ENCODE measurements at regions not wholly inside any gene's neighbourhood (a gene's known extent, or its start where the extent isn't known, plus 50 kb on each side); places are given as distances from the start of the nearest gene placed in this dataset.
"Not testable (repeated sequence)": the region's sequence is repeated elsewhere in the genome, so short reads cannot be mapped to it uniquely, and the experiment has no call there.

- no peak for DNase-seq (ENCODE audit: low read depth)
These were observed 141.4 kb upstream of the ZNF521 start for GRCh38 chr18:25493401-25493800.

GRCh38 chr18:25490316-25490715 is 138.3 kb upstream of the ZNF521 start:
- no peak for DNase-seq (ENCODE audit: low read depth)

GRCh38 chr18:25473008-25473407 is 121.0 kb upstream of the ZNF521 start:
- no peak for DNase-seq (ENCODE audit: low read depth)

GRCh38 chr18:25470756-25471524 is 119.0 kb upstream of the ZNF521 start:
- DNase-seq (ENCODE audit: low read depth), result not testable (repeated sequence)

DNA sequence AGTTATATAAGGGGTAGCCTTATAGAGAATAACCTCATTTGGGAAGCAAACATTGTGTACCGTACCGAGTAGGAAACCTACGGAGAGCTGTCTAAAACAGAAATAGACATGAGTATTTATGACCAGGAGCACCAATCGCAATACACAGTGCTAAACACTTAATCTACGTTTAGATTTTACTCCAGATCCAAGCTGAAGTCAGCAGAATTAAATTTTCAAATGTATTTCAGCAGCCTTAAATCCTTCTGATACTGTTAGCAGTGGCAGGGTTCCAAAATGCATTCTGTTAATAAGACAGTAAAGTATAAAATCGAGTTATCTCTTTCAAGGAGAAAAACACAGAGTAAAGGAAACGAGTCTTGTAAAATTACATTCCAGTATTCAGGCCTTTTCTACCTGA is 118.1 kb upstream of the ZNF521 start:
- DNase-seq (ENCODE audit: low read depth), result no peak

- no peak for DNase-seq (ENCODE audit: low read depth)
These were observed 117.5 kb upstream of the ZNF521 start for GRCh38 chr18:25469489-25469888.

DNA sequence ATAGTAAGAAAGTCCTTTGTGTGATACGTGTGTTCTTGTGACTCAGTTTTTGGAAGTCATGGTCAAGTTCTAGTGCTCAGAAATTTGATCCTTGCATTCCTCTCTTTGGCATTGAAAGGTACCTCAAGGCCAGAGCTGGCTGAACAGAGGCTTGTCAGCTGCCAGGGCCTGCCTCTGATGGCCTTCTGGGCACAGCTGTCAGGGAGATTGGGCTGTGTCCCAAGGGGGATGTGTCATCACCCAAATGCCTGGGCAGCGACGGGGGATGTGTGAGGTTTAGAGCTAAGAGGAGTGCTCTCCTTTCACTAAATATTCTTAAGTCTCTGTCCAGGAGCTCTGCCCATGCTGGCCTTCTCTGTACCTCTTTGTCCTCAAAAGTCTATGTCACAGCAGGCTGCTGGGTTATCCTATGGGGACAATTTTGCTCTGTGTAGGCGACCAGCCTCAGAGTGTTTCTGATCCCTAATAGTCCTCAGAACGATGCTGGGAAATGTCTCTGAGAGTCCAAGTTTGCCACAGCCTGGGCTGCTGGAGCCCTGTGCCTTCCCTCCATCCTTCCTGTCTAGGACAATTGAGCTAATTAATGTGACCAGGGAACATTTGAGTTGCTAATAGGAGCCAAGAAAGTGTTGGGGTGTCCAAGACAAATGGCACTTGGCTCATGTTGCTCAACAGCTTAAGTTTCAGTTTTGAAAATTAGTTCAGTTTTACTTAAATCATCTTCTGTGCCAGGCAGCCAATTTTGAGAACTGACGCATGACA is 115.4 kb upstream of the ZNF521 start:
- peak; percentile 56 for DNase-seq (ENCODE audit: low read depth)

DNA sequence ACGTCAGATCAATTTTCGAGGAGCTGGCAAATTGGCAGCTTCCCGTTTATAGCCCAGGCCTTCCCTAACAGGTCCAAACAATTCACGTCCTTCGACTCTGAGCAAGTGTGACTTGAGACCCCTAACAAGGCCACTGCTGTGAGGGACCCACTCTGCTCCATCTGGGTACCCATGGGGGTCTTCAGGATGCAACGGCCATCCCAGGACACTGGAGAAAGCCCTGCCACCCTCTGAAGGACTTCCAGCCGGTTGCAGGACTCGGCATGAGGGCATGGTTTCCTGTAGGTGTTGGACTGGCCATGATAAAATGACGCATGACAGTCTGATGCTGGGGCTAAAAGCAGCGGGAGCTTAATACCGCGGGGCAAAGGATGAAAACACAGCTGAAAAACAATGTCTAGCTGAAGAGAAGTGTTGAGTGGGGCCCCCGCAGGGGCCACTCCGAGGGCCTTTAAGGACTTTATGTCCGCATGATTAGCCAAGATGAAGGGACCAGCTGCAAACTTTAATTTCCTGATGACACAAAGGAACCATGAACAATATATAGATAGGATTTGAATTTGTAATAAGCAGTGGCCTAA is 113.3 kb upstream of the ZNF521 start:
- DNase-seq (ENCODE audit: low read depth), result no peak

GRCh38 chr18:25464227-25464626 is 112.3 kb upstream of the ZNF521 start:
- DNase-seq (ENCODE audit: low read depth), result peak; percentile 86

DNA sequence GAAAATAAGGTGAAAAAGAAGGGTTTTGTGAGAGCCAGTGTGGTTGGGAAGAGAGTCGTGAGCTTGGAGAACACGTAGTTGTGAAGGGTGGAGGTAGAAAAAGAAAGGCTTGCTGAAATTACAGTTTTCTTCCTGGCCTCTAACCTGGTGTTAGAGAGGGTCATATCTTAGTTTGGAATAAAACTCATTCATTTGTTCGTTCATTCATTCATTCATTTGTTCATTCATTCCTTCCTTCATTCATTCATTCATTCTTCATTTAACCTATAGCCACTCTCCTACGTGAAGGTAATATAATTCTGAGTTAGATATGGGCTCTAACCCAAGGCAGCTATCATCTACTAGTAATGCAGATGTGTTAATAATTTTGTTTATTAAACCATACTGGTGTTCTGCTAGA is 111.8 kb upstream of the ZNF521 start:
- DNase-seq (ENCODE audit: low read depth), result no peak

- DNase-seq (ENCODE audit: low read depth), result no peak
These were observed 107.8 kb upstream of the ZNF521 start for GRCh38 chr18:25459814-25460213.

GRCh38 chr18:25457601-25458000 is 105.6 kb upstream of the ZNF521 start:
- DNase-seq (ENCODE audit: low read depth), result peak; percentile 48

DNA sequence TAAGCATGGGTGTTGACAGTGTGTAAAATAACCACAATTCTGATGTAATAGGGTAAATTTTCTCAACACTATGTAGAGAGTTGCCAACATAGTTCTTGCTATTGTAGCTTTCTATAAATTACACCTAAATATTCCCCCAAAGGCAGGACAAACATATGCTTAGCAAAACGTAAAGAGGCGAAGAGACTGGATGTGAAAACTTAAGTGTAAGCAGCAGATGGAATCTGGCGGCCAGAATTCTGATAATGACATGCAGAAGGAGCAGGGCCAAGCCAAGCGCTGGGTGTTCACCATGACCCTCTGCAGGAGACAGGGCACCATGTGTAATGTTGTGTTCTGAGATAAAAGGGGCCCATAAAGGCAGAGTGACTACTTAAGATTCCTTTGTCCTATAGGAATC is 105.2 kb upstream of the ZNF521 start:
- DNase-seq (ENCODE audit: low read depth), result no peak

DNA sequence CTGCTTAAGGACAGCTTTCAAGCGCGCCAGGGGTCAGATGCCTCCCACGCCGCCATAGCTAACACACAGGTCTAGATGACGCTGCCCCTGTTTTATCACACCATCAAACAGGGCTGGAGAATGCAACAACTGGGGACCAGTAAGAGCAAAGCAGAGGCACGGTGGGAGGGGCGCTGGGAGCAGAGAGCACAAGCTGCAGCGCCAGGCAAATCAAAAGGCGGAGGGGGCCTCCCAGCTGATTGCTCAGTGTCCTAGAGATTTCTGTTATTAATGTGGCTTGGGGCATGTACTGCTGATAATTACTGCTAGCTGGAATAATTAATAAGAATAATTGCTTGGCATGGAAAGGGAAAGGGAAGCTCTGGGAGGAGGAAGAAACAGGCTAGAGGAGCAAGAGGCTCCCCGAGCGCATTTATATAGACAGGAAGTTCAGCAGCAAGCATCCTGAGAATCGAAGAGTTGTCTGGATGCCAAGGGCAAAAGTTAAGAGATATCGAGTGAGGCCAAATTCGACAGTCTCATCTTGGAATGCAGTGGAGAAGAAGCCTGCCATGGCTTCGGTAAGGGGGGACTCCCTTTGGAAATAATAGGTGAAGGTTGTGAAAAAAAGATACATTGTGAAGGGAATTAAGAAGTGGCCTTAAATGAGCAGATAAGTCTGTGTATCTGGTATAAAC is 104.5 kb upstream of the ZNF521 start:
- DNase-seq (ENCODE audit: low read depth), result no peak

DNA sequence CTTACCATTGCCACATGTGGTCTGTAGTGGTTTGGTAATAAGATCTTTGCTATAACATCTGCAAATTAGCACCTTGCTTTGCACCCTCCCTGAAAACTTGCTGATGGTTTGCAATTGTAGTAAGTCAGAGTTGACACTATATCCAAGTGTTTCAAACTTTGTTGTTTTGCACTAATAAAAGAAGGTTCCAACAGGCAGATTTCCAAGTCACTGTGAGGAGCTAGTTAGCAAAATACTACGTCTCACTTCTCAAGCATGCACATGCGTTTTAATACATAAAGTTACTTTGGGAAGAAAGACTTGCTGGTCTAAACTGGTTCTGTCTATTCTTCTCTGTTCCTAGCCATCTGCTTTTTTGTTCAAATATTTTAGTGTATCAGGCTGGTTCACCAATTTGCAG is 103.7 kb upstream of the ZNF521 start:
- DNase-seq (ENCODE audit: low read depth), result no peak

DNA sequence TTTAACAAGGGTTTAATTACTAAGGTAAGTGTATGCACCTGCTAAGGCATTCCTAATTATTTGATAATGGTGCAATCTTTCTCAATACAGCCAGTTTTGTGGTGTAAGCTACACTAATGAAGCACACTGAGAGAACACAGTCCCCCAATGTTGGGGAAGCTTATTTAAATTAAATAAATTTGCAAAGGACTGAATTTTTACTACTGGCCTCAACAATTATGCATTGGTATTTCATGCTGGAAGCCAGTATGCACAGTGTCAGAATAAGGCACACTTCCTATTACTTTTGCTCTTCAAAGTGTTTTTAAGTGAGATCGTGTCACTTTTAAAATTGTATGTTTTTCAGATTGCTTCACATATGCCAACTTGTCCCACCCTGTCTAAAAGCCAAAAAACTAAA is 103.2 kb upstream of the ZNF521 start:
- no peak for DNase-seq (ENCODE audit: low read depth)

DNA sequence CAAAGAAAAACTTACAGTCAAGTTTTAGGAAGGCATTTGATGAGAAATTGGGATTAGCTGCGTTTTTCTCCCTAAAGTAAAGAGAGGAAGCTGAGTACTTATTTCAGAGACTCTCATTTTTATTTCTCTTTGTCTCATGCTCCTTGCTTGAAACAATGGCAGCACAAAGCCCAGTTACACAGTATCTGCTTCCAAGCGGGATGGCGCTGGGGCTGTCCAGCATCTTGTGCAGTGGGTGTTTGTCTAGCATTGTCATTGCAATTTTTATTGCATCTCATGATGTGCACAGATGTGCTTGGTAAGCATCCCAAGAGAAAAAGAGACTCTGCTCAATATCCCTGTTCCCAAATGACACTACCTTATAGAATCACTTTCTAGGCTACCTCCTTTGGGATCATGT is 102.8 kb upstream of the ZNF521 start:
- no peak for DNase-seq (ENCODE audit: low read depth)

GRCh38 chr18:25454270-25454659 is 102.3 kb upstream of the ZNF521 start:
- DNase-seq (ENCODE audit: low read depth), result peak; percentile 7

GRCh38 chr18:25453556-25454269 is 101.7 kb upstream of the ZNF521 start:
- DNase-seq (ENCODE audit: low read depth), result peak; percentile 69

DNA sequence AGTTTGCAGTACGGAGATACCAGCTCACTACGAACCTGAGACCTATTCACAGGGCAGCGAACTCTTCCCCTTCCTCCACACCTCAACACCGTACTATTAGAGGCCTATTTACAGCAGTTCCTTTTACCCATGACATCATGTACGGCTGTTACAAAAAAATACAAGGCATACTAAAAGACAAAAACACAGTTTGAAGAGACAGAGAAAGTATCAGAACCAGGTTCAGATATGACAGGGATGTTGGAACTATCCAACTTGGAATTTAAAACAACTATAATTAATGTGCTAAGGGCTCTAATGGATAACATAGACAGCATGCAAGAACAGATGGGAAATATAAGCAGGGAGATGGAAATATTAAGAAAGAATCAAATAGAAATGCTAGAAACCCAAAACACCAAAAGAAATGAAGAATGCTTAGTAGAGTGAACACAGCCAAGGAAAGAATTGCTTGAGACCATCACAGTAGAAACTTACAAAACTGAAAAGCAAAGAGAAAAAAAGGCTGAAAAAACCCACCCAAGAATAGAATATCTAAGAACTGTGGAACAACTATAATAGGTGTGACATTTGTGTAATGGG is 99.2 kb upstream of the ZNF521 start:
- DNase-seq (ENCODE audit: low read depth), result no peak

GRCh38 chr18:25449046-25449445 is 97.1 kb upstream of the ZNF521 start:
- no peak for DNase-seq (ENCODE audit: low read depth)

GRCh38 chr18:25446972-25447371 is 95.0 kb upstream of the ZNF521 start:
- DNase-seq (ENCODE audit: low read depth), result no peak
